ENCODE measurements at regions not wholly inside any gene's neighbourhood (a gene's known extent, or its start where the extent isn't known, plus 50 kb on each side); places are given as distances from the start of the nearest gene placed in this dataset.

DNA sequence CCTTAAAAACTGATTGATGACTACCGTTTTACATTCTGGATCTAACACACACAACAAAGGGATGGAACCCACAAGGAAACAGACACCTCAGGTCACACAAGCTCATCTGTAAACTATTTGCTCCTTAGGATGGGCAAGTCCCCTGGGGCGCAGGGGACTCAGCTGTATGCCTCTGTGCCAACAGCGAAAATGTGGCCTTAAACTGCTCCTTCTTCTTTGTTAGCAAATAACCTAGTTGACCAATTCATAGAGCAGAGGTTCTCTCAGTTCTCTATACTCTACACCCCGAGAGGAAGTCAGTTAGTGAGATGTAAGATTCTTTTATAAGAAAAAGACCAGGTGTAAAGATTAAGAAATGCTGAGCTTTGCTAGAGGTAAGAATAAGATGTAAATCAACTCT, 181.9 kb upstream of the PRSS58 start:
- TF ChIP-seq, protein P1, sequence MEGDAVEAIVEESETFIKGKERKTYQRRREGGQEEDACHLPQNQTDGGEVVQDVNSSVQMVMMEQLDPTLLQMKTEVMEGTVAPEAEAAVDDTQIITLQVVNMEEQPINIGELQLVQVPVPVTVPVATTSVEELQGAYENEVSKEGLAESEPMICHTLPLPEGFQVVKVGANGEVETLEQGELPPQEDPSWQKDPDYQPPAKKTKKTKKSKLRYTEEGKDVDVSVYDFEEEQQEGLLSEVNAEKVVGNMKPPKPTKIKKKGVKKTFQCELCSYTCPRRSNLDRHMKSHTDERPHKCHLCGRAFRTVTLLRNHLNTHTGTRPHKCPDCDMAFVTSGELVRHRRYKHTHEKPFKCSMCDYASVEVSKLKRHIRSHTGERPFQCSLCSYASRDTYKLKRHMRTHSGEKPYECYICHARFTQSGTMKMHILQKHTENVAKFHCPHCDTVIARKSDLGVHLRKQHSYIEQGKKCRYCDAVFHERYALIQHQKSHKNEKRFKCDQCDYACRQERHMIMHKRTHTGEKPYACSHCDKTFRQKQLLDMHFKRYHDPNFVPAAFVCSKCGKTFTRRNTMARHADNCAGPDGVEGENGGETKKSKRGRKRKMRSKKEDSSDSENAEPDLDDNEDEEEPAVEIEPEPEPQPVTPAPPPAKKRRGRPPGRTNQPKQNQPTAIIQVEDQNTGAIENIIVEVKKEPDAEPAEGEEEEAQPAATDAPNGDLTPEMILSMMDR (IDR thresholded peaks at IDR 0.05): no peak
- TF ChIP-seq POLR2A (IDR thresholded peaks at IDR 0.05): no peak

All from testis (tissue), 2 donors.